Liver (tissue), 3 donors: ENCODE measurements at regions not wholly inside any gene's neighbourhood (a gene's known extent, or its start where the extent isn't known, plus 50 kb on each side); places are given as distances from the start of the nearest gene placed in this dataset.

Experiments
- JUND ChIP-seq, 2 donors: IDR thresholded peaks; 2 replicates each; pipeline ENCODE4 v1.6.1; 2016; ENCODE audit warnings: antibody characterized with exemption in 2 of 2
- TF ChIP-seq, protein P1 (sequence below): fragments of 150-350 bp; IDR thresholded peaks from 2 replicates; pipeline ENCODE4 v1.5.1; 2017; ENCODE audit warnings: improper control_type of control experiment, low read depth, low read length; ENCODE audit not compliant: missing input control
- donor health status: healthy.
- donor health status: healthy.

DNA sequence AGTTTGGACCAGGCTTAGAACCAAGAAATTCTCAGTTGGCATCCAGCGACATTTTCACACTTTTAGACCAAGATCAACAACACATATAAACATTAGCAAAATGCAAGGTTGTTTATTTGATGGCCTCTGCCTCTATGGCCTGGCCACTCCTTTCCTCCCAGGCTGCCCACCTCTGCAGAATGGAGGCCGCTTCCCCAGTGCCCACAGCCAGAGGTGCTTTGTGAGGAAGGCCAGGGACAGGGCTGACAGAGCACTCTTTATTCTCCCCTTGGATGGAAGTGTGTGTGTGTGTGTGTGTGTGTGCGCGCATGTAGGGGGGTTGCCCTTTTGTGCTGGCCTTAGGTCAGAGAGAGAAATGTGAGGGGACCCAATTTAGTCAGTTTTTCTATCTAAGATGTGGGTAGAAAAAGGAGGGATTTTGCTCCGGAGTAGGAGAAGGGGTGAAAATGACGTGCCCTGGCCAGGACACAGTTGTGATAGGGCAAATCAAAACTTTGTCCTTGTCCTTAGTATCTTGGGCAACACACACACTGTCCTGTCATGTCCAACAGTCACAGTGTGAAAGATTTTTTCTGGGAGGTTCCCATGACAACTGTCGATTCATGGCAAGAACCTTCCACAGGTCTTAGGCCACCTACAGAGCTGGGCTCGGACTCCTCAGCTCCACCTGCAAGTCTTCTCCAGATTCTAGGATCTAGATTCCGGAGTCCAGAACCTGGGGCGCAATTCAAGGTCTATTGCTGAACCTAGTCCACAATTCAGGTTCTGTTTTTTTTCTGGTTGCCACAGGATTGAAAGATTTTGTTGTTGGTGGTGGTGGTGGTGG is 104.9 kb upstream of the SLC2A1 start:
- TF ChIP-seq JUND (IDR thresholded peaks at IDR 0.05) = no peak
- TF ChIP-seq, protein P1, sequence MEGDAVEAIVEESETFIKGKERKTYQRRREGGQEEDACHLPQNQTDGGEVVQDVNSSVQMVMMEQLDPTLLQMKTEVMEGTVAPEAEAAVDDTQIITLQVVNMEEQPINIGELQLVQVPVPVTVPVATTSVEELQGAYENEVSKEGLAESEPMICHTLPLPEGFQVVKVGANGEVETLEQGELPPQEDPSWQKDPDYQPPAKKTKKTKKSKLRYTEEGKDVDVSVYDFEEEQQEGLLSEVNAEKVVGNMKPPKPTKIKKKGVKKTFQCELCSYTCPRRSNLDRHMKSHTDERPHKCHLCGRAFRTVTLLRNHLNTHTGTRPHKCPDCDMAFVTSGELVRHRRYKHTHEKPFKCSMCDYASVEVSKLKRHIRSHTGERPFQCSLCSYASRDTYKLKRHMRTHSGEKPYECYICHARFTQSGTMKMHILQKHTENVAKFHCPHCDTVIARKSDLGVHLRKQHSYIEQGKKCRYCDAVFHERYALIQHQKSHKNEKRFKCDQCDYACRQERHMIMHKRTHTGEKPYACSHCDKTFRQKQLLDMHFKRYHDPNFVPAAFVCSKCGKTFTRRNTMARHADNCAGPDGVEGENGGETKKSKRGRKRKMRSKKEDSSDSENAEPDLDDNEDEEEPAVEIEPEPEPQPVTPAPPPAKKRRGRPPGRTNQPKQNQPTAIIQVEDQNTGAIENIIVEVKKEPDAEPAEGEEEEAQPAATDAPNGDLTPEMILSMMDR = no peak
